ENCODE measurements at regions not wholly inside any gene's neighbourhood (a gene's known extent, or its start where the extent isn't known, plus 50 kb on each side); places are given as distances from the start of the nearest gene placed in this dataset.

DNA sequence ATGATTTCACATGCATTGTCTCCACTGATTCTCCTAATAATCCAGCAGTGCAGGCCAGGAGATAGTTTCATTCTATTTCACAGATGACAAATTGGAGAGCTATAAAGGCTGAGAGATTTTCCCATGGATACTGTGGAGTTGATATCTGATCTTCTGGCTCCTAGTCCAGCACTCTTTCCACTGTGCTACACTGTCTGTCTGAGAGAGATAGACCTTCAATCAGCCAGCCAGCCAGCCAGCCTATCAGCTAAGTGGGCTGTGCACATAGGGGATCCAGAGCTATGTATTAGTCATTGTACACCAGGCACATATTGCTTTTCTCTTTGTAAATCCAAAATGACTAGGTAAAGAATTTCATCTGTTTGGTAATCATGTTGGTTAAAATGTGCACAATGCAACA, 91.8 kb upstream of the ATP2B1 start:
- TF ChIP-seq, protein P1, sequence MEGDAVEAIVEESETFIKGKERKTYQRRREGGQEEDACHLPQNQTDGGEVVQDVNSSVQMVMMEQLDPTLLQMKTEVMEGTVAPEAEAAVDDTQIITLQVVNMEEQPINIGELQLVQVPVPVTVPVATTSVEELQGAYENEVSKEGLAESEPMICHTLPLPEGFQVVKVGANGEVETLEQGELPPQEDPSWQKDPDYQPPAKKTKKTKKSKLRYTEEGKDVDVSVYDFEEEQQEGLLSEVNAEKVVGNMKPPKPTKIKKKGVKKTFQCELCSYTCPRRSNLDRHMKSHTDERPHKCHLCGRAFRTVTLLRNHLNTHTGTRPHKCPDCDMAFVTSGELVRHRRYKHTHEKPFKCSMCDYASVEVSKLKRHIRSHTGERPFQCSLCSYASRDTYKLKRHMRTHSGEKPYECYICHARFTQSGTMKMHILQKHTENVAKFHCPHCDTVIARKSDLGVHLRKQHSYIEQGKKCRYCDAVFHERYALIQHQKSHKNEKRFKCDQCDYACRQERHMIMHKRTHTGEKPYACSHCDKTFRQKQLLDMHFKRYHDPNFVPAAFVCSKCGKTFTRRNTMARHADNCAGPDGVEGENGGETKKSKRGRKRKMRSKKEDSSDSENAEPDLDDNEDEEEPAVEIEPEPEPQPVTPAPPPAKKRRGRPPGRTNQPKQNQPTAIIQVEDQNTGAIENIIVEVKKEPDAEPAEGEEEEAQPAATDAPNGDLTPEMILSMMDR (IDR thresholded peaks at IDR 0.05; ENCODE audit: control insufficient read depth, extremely low read depth, insufficient read depth): no peak
- no peak overlapping the region for H3K4me3 ChIP-seq (ENCODE audit: low read depth, low read length)
- no peak for DNase-seq (ENCODE audit: low read depth)

DNA sequence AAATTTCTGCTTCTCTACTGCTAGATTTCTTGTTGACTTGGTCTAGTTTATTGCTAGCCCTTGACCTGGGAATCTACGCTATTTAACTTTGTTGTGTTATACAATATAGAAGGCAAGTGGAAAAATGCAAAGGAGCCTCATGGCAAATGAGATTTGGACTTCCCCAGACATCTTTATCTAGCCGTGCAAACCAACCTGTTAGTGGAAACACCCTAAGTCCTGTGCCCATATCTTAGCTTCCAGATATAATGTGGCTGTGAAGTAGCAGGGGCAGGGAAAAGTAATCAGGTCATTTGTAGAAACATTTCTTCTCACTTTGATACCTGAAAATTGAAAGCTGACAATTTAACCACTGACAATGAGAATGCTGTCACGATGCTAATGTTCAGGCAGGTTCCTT, 90.7 kb upstream of the ATP2B1 start:
- TF ChIP-seq, protein P1 (IDR thresholded peaks at IDR 0.05; ENCODE audit: control insufficient read depth, extremely low read depth, insufficient read depth): no peak
- no peak overlapping the region for H3K4me3 ChIP-seq (ENCODE audit: low read depth, low read length)
- DNase-seq (ENCODE audit: low read depth): no peak

GRCh38 chr12:89797436-89797835, 88.8 kb upstream of the ATP2B1 start:
- TF ChIP-seq, protein P1 (IDR thresholded peaks at IDR 0.05; ENCODE audit: control insufficient read depth, extremely low read depth, insufficient read depth): no peak
- no peak for DNase-seq (ENCODE audit: low read depth)
- H3K4me3 ChIP-seq (ENCODE audit: low read depth, low read length): no peak overlapping the region

- DNase-seq (ENCODE audit: low read depth): no peak
- TF ChIP-seq, protein P1 (IDR thresholded peaks at IDR 0.05; ENCODE audit: control insufficient read depth, extremely low read depth, insufficient read depth): no peak
These were observed 88.3 kb upstream of the ATP2B1 start for GRCh38 chr12:89796798-89797382.

GRCh38 chr12:89793946-89794345, 85.3 kb upstream of the ATP2B1 start:
- TF ChIP-seq, protein P1 (IDR thresholded peaks at IDR 0.05; ENCODE audit: control insufficient read depth, extremely low read depth, insufficient read depth): no peak
- no peak for DNase-seq (ENCODE audit: low read depth)
- no peak overlapping the region for H3K4me3 ChIP-seq (ENCODE audit: low read depth, low read length)

More at GRCh38 chr12:89796798-89797382, 88.3 kb upstream of the ATP2B1 start:
- no peak overlapping the region for H3K4me3 ChIP-seq (ENCODE audit: low read depth, low read length)

- no peak for DNase-seq (ENCODE audit: low read depth)
- H3K4me3 ChIP-seq (ENCODE audit: low read depth, low read length): no peak overlapping the region
- TF ChIP-seq, protein P1 (IDR thresholded peaks at IDR 0.05; ENCODE audit: control insufficient read depth, extremely low read depth, insufficient read depth): no peak
These were observed 82.6 kb upstream of the ATP2B1 start for GRCh38 chr12:89791286-89791685.

DNA sequence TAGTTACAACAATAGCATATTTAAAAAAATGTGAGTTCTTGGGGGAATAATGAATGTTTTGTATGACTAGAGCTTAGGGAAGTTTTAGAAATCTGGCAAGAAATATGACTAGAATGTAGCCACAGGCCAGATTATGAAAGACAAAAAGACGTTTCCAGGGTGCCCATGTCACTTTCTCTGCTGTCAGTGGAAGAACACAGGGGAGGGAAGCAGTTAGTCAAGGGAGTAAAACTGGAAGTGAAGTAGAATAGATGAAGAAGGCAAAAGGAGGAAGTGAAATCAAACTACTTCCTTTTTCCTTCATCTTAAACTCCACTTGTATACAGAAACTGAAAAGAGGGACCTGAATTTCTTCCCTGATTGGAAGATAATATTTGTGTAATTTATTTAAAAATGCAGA, 81.2 kb upstream of the ATP2B1 start:
- TF ChIP-seq, protein P1 (IDR thresholded peaks at IDR 0.05; ENCODE audit: control insufficient read depth, extremely low read depth, insufficient read depth): no peak
- no peak overlapping the region for H3K4me3 ChIP-seq (ENCODE audit: low read depth, low read length)
- DNase-seq (ENCODE audit: low read depth): no peak

Data from LNCaP clone FGC (cell line).